IPS-20b (cell line): ENCODE measurements at regions not wholly inside any gene's neighbourhood (a gene's known extent, or its start where the extent isn't known, plus 50 kb on each side); places are given as distances from the start of the nearest gene placed in this dataset.
"Not testable (repeated sequence)": the region's sequence is repeated elsewhere in the genome, so short reads cannot be mapped to it uniquely, and the experiment has no call there.

Experiments
- H3K27ac ChIP-seq: one replicate; pipeline ENCODE4 v1.5.1; 2013; ENCODE audit warnings: low read length
- H3K27me3 ChIP-seq: 2 replicates; pipeline ENCODE4 v1.6.1; 2013; ENCODE audit warnings: mild to moderate bottlenecking, low read length, inconsistent platforms; ENCODE audit not compliant: insufficient read depth
- H3K36me3 ChIP-seq: 2 replicates; pipeline ENCODE4 v1.6.1; 2013; ENCODE audit warnings: low read depth, mild to moderate bottlenecking, inconsistent platforms, low read length, moderate library complexity; ENCODE audit not compliant: insufficient read depth
- H3K4me1 ChIP-seq: 2 replicates; pipeline ENCODE4 v1.6.1; 2013; ENCODE audit warnings: mild to moderate bottlenecking, control low read depth, inconsistent platforms, low read length, moderate library complexity; ENCODE audit not compliant: insufficient read depth
- H3K4me3 ChIP-seq: 2 replicates; pipeline ENCODE4 v1.5.1; 2013; ENCODE audit warnings: mild to moderate bottlenecking, low read length, inconsistent platforms
- H3K9ac ChIP-seq: 2 replicates; pipeline ENCODE4 v1.6.1; 2013; ENCODE audit warnings: low read depth, mild to moderate bottlenecking, inconsistent platforms, low read length, moderate library complexity
- H3K9me3 ChIP-seq: 2 replicates; pipeline ENCODE4 v1.6.1; 2013; ENCODE audit warnings: mild to moderate bottlenecking, low read depth, low read length, inconsistent platforms; ENCODE audit not compliant: insufficient read depth

DNA sequence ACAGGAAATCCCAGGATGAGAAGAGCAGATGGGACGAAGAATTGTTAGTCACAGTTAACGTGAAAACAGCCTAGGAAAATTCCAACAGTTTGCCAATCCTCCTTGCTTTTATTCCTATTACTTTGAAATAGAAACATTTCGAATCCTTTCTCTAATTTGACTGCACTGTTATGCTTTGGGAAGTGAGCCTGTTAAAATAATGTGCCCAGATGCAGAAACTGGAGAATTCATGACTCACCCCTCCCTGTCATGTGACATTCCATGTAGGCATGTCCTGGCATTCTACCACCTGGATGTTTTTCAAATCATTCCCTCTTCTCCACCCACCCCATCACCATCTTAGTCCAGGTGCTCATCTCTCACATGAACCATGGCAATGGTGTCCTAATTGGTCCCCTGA lies 107.3 kb downstream of the MINAR1 start:
- Histone ChIP-seq H3K4me1 (no peaks in the 10 kb centered on the region), H3K9ac (no peak overlapping the region), H3K27me3 (no peaks in the 10 kb centered on the region), H3K36me3 (no peaks in the 10 kb centered on the region), H3K9me3 (no peaks in the 10 kb centered on the region), H3K4me3 (no peak overlapping the region), H3K27ac (no peak overlapping the region)

DNA sequence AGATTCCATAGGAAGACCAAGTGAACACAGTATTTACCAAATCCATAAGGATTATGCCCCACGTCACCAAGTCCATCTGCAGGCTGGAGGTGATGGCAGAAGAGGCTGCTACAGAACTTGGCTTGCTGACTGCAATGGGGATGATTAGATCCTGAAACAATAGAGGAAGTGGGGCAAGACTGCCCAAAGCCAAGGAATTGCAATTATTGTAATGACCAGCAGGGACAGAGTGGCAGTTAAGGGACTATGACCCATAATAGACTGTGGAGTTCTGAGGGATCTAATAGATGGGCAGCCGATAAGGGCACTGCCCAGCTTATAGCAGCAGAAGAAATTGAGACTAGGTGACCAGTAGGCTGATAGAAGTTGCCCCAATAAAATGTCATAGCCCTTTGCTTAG lies 108.4 kb downstream of the MINAR1 start:
- Histone ChIP-seq H3K9me3 (no peaks in the 10 kb centered on the region), H3K27me3 (no peaks in the 10 kb centered on the region), H3K9ac (no peak overlapping the region), H3K4me3 (no peak overlapping the region), H3K4me1 (no peaks in the 10 kb centered on the region), H3K36me3 (no peaks in the 10 kb centered on the region), H3K27ac (no peak overlapping the region)

DNA sequence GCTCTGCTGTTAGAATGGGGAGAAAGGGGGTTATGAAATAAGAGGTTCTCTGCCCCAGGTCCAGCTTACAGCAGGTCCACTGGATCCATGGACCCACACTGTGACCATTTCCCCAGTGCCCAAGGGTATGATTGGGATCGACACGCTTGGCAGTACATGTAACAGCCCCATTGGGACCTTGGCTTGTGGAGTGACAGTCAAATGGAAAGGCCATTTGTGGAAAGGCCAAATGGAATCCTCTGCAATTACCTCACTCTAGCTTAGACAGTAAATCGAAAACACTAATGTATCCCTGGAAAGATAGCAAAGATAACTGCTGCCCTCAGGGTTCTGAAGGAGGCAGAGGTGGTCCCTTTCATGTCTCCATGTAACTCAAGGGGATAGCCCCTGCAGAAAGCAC lies 109.1 kb downstream of the MINAR1 start:
- no peaks in the 10 kb centered on the region for H3K4me1 ChIP-seq
- no peak overlapping the region for H3K4me3 ChIP-seq
- H3K9ac ChIP-seq: no peak overlapping the region
- H3K27ac ChIP-seq: no peak overlapping the region
- H3K36me3 ChIP-seq: no peaks in the 10 kb centered on the region
- H3K27me3 ChIP-seq: no peaks in the 10 kb centered on the region
- no peaks in the 10 kb centered on the region for H3K9me3 ChIP-seq

DNA sequence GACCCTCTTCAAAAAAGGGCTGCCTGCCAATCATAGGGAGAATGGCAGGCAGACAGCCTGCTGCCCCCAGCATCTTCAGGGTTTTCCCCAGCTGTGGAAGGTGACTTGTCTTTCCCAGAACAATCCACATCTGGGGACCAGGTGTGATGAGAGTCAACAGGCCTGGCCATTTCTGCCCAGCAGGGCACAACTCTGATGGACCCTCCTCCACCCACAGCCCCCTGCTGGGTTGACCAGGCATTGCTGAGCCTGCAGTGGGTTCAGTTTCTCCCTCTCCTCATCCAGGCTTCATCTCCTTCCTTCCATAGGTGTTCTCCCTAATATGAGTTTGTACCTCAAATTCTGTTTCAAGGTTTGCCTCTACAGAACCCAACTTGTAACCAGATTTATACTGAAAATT lies 111.0 kb downstream of the MINAR1 start:
- no peak overlapping the region for H3K27ac ChIP-seq

DNA sequence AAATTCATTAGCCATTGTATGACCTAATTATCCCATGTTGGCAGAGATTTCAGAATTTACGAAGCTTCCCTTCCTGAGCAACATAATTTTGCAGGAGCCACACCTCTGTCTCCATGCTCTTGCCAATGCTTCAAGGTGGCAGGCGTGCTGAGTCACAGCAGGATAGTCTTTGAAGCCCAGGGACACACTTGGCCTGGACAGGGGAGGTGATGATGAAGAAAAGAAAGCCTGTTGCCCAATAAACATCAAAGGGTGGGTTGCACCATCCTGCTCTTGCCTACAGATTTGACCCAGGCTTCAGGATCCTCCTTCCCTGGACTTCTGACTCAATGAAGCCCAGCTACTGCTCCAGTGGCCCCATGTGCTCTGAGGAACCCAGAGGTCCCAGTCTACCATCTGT lies 117.1 kb downstream of the MINAR1 start:
- Histone ChIP-seq H3K36me3 (no peaks in the 10 kb centered on the region), H3K9ac (no peak overlapping the region), H3K4me3 (no peak overlapping the region), H3K9me3 (no peaks in the 10 kb centered on the region), H3K27me3 (no peaks in the 10 kb centered on the region), H3K27ac (no peak overlapping the region), H3K4me1 (no peaks in the 10 kb centered on the region)

More for the DNA sequence above, 111.0 kb downstream of the MINAR1 start:
- Histone ChIP-seq H3K9ac (no peak overlapping the region), H3K4me3 (no peak overlapping the region), H3K4me1 (no peaks in the 10 kb centered on the region), H3K9me3 (no peaks in the 10 kb centered on the region), H3K27me3 (no peaks in the 10 kb centered on the region), H3K36me3 (no peaks in the 10 kb centered on the region)

DNA sequence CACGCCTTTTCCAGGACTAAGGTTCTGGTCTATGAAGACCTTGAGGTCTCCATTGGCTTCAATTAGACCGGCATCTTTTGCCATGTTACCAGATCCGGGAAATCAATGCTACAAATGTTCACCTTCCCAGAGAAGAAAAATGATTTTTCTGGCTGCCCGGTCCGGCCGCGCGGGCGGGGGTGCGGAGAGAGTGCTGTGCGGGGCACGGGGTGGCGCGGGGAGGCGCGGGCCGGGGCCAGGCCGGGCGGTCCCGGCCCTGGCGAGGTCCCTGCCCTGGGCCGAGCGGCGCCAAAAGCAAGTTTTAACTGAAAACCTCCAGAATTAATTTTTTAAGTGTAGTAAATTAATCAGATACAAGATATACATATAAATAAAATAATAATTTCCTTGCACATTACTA lies 128.2 kb downstream of the MINAR1 start:
- Histone ChIP-seq H3K36me3 (no peaks in the 10 kb centered on the region), H3K27ac (no peak overlapping the region), H3K9me3 (no peaks in the 10 kb centered on the region), H3K27me3 (no peaks in the 10 kb centered on the region), H3K9ac (no peak overlapping the region), H3K4me1 (no peaks in the 10 kb centered on the region), H3K4me3 (no peak overlapping the region)

DNA sequence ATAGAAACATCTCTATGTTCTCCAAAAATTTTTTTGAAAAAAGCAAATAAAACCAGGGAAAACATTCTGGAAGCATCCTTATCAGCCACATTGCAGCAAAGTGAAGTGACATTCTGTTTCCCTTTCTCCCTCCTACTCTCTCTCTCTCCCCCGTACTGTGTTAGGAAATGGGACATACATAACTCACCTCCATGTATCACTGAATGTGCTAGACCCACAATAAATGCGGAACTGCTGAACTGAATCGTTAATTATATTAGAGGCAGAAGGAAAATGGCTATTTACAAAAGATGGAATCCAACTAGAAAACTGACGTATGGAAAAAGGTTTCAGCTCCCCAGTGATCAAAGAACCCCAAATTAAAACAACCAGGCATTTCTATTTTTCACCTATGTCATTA lies 129.8 kb downstream of the MINAR1 start:
- Histone ChIP-seq H3K9me3 (no peaks in the 10 kb centered on the region), H3K27ac (no peak overlapping the region), H3K36me3 (no peaks in the 10 kb centered on the region), H3K27me3 (no peaks in the 10 kb centered on the region), H3K9ac (no peak overlapping the region), H3K4me3 (no peak overlapping the region), H3K4me1 (no peaks in the 10 kb centered on the region)

DNA sequence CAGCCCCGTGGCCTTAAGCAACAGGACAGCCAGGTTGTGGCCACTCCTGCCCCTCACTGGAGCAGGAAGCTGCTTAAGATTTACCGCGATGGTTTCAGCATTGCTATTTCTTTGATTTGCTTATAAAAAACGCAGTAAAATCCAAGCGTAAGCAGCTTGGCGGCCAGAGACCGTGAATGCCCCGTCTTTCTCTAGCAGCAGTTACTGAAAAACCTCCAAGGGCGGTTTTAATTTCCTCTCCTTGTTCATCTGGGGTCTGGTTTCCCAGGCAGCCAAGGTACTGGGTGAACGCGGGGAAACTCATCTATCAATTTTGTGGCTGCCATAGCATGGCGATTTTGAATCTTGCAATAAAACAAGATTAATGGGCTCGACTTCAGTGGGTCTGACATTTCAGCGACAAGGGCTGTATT lies 130.3 kb downstream of the MINAR1 start:
- Histone ChIP-seq H3K4me3 (no peak overlapping the region), H3K9me3 (no peaks in the 10 kb centered on the region)

DNA sequence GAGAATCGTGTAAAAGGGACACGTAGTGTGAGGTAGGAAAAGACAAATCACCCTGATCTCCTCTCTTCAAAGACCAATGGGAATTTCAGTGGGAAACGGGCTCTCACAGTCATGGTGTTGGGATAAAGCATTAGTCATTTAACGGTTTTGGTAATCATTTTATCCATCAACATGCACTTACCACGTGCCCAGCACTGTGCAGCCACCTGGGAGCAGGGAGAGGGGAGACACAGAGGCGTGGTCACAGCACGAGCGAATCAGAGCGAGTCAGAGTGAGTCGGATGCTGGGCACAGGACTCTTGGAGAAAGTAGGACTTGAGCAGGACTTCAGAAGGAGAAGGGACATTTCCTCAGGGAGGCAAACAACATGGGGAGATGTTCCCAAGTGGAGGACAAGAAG lies 130.8 kb downstream of the MINAR1 start:
- no peaks in the 10 kb centered on the region for H3K36me3 ChIP-seq
- H3K9ac ChIP-seq: no peak overlapping the region
- no peak overlapping the region for H3K27ac ChIP-seq
- H3K9me3 ChIP-seq: peaks cover 2% of the 10 kb centered on the region; the same call in 1 of the 2 replicates
- H3K27me3 ChIP-seq: no peaks in the 10 kb centered on the region
- no peaks in the 10 kb centered on the region for H3K4me1 ChIP-seq
- no peak overlapping the region for H3K4me3 ChIP-seq

More for the DNA sequence above, 130.3 kb downstream of the MINAR1 start:
- Histone ChIP-seq H3K4me1 (no peaks in the 10 kb centered on the region), H3K36me3 (no peaks in the 10 kb centered on the region), H3K9ac (no peak overlapping the region), H3K27me3 (no peaks in the 10 kb centered on the region), H3K27ac (no peak overlapping the region)

DNA sequence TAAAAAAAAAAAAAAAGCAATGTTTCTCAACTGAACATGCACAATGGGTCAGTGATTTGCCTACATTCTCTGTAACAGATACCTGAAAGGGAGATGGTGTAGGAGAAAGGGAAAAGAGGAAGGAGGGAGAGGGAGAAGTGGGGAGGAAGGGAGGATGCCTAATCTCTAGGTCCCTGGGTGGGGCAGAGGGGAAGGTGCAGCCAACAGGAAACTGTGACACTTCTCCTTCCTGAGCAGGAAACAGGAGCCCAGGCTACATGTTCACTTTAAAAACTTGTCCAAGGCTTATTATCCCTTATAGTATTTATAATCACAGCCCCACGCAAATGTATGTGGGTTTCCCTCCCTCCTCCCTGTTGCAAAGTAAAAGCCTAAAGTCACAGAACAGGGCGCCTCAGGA lies 137.9 kb downstream of the MINAR1 start:
- H3K36me3 ChIP-seq: no peaks in the 10 kb centered on the region
- H3K9me3 ChIP-seq: peaks cover 4% of the 10 kb centered on the region

DNA sequence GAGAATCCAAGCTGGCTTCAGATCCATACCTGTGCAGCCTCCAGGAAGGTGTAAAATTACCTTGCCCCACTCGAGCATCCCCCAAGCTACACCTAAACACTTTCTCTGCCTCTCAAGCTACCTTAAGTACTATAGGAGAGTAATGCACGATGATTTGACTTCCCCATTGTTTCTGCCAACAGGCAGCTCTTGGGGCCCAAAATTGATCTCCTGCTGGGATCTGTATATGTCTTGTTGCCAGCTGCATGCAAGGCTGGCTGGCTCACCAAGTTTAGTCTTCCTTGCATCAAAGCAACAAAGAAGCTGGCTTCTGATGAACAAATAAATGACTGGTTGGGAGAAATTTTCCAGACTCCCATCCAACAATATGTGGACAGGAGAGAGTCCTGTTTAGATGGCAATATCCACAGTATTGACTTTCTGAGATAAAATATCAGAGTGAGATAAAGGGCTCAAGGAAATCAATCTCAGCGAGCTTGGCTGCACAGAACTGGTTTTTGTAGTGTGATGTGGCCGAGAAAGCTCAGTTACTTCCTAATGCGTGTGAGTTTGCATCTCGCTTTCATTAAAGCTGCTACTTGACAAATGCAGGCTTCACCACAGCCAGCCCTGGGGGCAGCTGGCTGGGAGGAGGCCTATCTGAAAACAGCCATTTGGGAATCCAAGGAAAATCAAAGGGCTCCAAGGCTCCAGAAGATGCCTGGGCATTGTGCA lies 140.7 kb downstream of the MINAR1 start:
- no peak overlapping the region for H3K9ac ChIP-seq
- H3K27me3 ChIP-seq: no peaks in the 10 kb centered on the region
- no peaks in the 10 kb centered on the region for H3K4me1 ChIP-seq
- H3K27ac ChIP-seq: no peak overlapping the region
- no peaks in the 10 kb centered on the region for H3K36me3 ChIP-seq
- H3K4me3 ChIP-seq: no peak overlapping the region
- H3K9me3 ChIP-seq: peaks cover 3% of the 10 kb centered on the region

More for the DNA sequence above, 137.9 kb downstream of the MINAR1 start:
- Histone ChIP-seq H3K9ac (no peak overlapping the region), H3K4me3 (no peak overlapping the region), H3K27me3 (no peaks in the 10 kb centered on the region), H3K27ac (no peak overlapping the region), H3K4me1 (no peaks in the 10 kb centered on the region)

DNA sequence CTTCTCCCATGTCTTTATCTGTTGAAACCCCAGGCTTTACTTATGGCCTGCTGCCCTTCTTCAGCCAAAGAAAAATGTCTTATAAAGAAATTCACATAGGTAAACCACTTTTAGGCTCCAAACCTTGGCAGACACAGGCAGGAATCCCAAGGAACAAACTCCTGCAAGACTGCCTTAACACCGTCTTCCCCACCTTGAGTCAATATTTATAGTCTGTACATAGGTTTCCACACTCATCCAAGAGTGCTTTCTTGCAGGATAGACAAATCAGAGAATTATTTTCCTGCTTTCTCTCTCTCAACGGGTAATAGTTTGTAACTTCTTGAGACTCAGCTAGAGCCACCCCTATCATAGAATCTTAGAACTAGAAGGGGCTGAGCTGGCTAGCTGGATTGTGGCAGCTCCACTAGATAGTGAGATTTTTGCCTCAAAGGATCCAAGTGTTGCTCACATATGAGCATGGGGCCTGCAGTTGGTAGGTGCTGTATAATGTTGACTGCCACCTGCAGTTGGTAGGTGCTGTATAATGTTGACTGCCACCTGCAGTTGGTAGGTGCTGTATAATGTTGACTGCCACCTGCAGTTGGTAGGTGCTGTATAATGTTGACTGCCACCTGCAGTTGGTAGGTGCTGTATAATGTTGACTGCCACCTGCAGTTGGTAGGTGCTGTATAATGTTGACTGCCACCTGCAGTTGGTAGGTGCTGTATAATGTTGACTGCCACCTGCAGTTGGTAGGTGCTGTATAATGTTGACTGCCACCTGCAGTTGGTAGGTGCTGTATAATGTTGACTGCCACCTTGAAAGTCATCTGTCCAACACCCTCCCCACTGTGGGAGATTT lies 142.5 kb downstream of the MINAR1 start:
- H3K4me1 ChIP-seq, H3K9me3 ChIP-seq, H3K4me3 ChIP-seq, H3K9ac ChIP-seq, H3K27me3 ChIP-seq, H3K27ac ChIP-seq, H3K36me3 ChIP-seq: not testable (repeated sequence)
